Stimulated activated CD4-positive, alpha-beta T cell treated with anti-CD3 and anti-CD28 coated beads, Interleukin-4, amount 100 ng/mL, for 1 hour (primary cell): ENCODE measurements at regions not wholly inside any gene's neighbourhood (a gene's known extent, or its start where the extent isn't known, plus 50 kb on each side); places are given as distances from the start of the nearest gene placed in this dataset.

ENCODE experiments used
- DNase-seq: peaks from one replicate; pipeline ENCODE4 v3.0.0-alpha.2; 2020

DNA sequence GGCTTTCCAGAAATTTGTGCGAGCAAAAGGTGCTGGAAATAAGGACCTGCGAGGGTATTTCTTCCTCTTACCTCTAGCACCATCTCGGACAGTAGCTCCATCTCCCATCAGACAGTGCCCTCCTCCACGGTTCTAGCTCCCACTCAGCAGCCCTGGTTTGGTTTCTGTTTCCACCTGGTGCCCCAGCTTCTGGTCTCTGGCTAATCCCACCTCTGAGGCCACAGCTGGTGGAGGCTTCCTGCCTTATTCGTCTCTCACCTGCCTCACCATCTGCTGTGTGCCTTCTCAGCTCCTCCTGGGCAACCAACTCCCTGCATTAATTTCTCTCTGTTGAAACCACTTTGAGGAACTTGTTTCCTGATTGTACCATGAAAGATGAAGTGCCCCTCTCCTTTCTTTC is 162.4 kb upstream of the CDYL start:
- no peak for DNase-seq

DNA sequence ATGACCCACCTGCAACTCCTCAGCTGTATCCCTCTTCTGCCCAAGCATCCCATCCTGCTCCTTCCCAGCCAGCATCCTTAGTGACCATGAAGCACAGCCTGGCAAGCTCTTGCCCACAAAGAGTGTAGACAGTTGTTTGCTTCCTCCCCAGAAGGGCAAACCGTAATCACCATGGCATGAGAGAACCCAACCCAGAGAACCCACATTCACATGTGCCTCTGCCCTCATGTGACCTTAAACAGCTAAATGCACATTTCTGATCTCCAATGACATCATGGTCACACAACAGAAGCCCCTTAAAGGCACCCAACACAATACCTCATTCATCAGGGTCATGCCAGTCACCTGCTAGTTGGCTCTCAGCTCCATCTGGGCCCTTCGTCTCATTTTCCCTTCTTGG is 162.8 kb upstream of the CDYL start:
- DNase-seq, result no peak

DNA sequence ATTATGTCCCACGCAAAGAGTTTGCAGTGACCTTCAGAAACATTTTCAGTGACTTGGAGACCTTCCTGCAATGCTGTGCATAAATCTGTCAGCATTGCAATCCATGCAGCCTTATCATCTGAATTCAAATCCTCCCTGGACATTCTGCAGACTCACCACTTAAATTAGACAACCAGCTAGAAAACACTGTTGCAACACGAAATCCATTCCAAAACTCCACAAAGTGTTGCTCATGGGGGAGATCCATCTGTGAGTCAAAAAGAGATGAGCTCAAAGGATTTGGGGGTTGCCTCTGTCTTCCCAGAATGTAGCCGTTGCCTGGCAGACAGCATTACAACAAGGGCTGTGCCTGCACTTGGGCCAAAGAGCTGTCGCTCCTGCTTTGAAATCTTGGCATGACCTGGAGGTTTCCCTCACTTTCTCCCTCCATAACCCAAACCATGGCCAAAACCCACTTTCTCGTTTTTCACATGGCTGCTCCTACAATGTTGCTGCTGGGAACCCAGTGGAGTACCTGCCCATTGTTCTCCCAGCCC is 163.5 kb upstream of the CDYL start:
- DNase-seq, result no peak

DNA sequence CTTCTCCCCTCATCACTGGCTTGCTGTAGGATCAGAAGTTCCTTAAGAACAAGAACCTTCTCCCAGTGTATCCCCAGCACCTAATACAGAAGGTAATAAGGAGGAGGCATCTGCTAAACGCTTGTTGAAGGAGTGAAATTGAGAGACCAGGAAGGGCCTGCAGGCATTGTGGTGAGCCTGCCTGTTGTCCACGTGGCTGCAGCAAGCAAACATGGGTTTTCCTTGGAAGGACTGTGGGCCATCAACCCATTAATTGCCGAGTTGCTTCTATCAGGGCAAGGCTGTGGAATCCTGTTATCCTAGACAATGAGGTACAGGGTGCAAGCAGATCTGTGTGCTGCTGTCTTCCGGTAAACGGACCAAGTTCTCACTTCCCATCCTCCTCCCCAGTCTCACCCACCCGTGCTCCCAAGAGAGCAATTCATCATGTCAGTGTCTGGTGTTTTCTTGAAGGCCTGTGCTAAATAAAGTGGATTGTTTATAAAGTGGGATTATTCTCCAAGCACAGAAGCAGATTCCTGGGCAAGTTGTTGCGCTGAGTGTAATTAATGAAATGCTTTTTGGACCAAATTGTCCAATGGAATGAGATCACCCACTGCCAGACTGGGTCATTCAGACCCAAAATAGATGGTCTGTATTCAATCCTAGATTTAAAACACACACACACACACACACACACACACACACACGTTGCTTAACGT is 164.6 kb upstream of the CDYL start:
- no peak for DNase-seq

DNA sequence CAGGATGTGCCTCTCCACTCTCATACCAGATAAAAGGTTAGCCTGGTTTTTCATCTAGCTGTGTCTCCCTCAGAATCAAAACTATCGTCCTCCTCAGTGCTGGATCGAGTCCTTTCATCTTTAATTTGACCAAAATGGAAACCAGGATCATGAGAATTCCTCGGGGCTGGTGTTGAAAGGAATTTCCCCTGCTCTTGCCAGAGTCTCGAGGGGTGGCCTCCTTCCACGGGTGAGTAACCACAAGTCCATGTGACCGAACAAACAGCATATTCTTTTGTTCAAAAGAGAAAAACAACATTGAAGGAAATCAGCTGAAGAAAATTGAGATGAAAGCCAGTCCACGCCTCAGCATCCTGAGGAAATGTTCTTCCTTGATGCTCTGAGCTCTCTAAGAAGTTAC is 165.9 kb upstream of the CDYL start:
- no peak for DNase-seq

DNA sequence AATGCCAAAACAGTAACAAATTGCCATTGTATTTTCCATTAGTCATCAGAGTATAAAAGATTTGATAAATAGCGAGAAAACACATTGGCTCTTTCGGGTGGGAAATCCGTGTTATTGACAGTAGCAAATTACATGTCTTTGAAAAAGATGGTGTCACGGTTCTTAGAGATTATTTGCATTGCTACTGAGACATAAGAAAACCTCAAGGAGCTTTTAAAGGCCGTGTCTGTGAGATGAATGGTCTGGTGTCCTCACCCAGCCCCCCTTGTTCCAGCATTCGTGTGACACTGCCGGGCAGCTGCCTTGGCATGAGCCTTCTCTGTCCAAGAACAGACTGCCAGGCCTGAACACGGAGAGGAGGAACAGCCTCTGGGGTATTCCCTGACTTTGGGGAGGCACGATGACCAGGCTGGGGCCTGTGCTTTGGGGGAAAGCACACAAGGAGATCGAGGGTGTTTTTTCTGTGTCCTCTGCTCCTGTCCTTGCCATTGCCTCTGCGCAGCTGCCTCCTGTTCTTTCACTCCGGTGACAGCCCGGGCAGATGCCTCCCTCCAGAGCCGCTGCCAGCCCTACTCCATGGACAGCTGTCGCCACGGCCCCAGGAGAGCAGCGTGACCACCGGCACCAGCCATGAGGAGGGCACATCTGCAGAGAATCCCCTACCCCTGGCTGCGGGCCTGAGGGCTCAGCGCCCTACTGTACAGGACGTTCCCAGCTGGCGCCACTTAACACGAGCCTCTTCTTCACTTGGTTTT is 167.7 kb upstream of the CDYL start:
- no peak for DNase-seq

DNA sequence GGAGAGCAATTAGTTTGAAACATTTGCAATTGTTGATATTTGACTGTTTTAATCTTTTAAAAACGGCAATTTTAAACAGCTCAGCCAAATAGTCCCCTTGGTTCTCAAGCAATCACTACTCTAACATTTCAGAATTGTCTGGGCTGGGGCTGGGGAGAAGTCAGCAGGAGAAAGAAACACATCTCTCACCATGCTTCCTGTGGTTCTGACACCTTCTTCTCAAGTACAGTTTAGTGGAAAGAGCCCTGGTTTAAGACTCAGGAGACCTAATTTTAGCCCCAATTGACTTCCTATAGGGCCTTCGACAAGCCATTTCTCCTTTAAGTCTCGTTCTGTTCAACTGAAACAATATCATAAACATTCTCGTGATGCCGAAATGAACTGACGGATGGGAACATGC is 168.4 kb upstream of the CDYL start:
- DNase-seq, result no peak

DNA sequence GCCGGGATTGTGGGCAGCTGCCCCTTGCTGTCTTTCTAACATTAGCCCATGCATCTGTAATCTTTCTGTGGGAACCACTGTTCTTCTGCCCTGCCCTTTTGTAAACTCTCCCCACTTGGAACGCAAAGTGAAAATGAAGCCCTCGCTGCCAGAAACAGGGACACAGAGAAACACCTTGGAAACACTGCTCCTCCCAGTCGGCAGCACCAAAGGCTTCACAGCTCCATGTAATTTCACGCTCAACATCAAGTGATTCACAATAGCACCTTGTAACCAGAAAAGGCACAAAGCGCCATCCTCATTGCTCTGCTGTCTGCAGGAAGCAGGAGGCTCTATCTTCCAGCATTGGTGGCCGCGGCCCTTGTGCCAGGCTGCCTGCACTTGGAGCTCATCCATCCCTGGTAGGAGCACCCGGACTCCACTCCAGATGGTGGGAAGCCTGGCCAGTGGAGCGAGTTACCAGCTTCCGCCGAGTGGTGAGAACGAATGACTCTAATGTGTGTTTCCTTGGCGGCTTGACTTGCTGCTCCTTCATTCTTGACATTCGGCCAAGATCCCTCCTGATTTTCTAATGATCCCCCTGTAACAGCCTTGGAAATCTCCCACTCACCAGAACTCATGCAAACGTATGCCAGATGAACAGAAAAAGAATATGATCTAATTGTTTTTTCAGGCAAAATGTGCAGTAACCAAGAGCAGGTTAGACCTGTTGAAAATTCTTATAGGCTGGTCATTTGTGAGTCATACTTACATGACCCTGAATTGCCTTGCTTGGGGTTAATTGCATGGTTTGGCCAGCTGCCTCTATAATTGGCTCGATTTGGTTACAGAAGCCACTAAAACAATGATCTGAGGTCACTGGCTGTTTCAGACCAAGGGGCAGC is 169.1 kb upstream of the CDYL start:
- no peak for DNase-seq

DNA sequence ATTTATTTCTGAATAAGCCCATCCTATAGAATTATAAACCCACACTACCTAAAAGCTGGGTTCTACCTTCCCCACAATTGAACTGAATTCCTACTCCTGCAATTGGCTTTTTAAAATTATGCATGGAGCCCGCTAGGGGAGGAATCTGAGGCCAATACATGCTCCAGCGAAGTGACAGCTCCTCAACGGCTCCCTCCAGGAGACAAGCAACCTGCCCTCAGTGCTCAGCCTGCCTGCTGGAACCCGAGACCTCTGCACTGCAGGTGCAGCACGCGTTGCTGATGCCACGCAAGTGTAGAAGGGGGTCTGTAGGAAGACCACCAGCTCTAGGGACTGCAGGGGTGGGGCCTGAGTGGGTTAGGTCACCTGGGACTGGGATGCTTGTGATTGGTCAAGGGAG is 170.2 kb upstream of the CDYL start:
- DNase-seq, result no peak

DNA sequence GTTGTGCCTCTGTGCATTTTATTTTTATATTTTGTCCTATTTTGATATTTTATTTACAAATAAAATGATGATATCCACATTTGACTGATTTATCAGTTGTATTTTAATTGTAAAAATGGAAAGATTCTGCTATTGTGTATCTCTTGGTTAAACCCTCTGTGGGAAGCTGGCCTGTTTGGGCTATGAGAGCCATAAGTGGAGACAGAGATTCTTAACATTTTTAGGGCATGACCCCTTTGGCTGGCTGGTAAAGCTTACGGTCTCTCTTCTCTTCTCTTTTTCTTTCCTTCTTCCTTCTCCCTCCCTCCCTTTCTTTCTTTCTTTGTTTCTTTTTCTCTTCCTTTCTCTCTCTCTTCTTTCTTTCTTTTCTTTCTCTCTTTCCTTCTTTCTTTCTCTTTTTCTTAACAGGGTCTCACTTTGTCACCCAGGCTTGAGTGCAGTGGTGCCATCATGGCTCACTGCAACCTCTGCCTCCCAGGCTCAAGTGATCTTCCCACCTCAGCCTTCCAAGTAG is 172.3 kb upstream of the CDYL start:
- DNase-seq, result no peak

DNA sequence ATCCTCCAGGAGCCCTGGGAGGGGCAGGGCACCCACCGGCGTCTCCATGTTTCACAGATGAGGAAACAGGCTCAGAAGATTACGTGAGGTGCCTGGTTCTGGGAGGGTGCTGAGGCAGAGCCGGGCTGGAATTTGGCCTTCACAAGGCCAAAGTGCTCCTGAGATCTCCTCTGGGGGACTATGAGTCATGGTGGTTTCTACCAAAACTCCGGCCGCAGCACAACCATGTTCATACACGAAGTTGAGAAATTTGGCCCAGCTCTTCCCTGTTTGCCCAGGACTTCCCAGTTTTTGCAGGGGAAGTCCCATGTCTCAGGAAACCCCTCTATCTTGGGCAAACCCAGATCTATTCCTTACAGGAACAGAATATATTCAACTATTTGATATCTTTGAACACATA is 172.9 kb upstream of the CDYL start:
- no peak for DNase-seq

DNA sequence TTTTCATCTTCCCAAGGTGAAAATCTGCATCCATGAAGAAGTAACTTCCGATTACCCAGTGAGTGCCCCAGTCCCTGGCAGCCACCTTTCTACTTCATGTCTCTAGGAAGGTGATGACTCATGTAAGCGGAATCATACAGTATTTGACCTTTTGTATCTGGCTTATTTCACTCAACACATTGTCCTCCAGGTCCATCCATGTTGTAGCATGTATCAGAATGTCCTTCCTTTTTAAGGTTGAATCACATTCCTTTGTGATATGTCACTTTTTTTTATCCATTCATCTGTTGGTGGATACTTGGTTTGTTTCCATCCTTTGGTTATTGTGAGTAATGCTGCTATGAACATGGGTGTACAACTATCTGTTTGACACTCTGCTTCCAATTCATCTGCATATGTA is 176.3 kb upstream of the CDYL start:
- no peak for DNase-seq

DNA sequence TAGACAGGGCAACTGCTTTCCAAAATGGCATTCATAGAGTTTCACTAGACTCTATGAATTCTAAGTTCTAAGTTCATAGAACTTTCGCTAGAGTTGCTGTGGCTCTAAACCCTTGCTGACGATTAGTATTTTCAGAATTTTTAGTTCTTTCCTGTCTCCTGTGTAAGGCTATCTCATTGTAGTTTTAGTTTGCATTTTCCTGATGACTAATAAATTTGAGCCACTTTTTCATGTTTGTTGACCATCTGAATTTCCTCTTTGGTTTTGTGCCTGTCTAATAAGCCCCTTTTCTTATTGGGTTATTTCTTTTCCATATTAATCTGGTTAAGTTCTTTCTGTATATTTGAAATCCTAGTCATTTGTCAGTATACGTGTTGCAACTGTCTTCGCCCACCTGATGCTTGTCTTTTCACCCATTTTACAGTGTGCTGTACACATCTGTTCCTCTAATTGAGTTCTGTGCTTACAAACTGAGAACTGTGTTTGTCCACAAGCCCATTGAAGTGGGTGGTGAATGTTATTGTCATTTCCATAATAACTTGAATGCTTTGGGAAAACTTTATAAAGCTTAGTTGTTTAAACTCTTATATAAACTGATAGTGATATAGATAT is 177.7 kb upstream of the CDYL start:
- DNase-seq, result no peak

DNA sequence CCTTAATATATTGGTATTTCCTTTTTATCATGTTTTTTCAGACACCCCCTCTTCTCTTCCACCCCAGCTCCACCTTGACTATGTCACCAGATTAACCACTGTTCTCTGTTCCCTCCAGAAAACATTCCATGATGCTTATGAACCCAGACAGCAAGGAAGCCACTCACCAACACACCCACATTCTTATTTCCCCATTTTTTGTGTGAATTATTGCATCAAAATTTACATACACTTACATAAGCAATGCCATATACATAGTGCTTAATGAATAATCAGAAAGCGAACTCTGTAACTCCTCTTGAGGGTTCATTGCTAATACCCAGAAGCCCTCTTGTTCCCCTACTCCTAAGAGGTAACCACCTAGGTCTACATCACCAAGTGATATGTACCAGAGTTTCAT is 182.3 kb upstream of the CDYL start:
- DNase-seq, result no peak

DNA sequence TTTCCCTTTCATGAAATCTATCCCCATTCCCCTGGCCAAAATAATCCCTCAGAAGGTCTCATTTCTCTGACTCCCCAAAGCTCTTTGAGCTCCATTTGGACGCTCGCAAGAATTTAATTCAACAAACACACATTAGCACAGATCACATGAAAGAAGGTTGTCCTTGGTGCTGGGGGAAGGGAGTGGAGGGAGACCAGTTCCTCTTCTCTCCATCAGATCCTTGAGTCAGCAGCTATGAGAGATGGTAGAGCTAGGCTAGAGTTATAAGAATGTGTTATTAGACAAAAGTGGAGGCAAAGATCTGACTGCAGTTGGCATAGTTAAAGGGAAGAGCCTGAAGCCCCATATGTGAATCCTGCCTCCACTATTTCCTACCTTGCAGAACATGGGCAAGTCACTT is 184.2 kb upstream of the CDYL start:
- DNase-seq, result no peak

DNA sequence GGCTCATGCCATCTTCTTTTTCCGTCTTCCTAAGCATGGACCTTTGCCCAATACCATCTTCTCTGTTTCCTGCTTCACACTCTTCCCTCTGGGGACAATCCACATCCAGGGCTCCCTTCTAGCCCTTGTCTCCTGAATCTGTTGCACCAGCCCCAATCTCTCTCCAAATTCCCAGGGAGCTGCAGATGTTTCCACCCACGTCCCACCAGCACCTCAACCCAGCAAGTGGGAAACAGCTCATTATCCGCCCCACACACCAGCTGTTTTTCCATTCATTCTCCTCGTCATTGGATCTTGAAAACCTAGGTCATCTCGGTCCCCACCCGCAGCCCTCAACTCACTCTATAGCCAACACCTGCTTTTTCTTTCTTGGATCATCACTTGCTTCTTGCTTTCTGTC is 185.0 kb upstream of the CDYL start:
- DNase-seq, result no peak

DNA sequence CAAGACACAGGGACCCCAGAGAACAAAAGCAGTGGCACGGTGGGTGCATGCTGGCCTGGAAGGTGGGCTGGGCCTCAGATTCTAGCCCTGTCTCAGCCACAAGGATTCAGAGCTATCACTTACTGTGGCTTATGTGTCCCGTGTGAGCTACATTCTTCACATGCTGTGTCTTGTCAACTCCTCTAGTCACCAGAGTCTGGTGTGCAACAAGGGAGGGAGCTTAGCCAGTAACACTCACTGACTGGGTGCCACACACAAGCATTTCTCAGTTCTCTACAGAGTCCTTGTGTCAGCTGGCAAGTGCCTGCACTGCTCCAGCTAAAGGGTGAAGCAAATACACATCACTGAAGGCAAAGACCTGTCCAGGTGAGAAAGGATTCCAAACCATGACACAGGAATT is 186.9 kb upstream of the CDYL start:
- no peak for DNase-seq

DNA sequence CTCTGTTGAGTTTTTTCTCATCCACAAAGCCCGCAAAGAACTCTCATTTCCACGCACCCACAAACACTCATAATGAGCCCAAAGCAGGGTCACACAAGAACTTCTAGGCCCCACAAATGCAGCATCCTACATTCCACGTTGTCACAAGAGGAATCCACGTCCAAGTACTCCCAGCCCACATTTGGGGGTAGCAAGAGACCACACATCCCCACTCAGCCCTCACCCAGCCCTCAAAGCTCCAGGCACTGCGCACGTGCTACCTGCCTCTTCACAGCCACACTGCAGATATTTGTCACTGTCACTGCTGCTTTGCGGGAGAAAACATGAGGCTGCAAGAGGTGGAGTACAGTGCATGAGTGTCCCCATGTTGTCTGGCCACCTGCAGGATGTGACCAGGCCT is 187.6 kb upstream of the CDYL start:
- no peak for DNase-seq

DNA sequence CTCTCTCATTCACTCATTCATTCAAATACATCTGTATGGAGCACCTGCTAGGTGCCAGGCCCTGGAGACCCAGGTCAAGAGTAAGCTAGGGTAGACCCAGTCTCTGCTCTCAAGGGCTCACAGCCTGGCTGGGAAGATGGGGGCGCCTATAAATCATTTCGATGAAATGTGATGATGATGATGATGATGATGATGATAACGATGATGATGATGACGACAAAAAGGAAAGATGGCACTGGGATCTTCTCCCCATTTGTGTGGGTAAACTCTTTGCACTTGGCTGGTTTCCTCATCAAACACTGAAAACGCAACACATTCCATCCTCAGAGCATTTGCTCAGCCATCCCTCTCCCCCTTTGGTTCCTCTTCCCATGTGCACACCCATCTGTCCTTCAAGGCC is 188.0 kb upstream of the CDYL start:
- no peak for DNase-seq

DNA sequence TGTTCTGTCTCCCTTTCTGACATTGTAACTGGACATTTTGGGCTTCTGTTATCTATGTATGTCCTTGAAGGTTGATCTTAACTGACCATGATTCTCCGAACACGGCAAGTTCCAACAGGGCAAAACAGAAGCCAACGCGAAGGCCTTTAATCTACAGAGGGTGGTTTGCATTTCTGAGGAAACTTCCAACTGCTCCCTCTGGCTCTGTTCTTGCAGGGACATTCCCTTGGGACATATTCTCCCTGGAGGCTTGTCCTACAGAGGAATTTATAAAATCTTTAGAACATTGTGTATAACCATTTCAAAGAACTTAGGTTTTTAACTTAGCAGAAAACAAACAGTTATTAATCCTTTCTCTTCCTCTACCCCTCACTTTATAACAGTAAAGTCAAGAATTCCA is 189.0 kb upstream of the CDYL start:
- no peak for DNase-seq

DNA sequence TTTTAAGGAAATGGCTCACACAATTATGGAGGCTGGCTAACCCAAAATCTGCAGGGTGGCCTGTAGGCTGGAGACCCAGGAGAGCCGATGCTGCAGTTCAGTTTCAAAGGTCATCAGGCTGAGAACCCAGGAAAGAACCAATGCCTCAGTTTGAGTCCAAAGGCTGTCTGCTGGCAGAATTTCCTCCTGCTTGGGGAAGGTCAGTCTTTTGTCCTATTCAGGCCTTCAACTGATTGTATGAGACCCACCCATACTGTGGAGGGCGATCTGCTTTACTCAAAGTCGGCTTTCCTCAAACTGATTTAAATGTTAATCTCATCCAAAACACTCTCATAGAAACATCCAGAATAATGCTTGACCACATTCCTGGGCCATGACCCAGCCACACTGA is 189.7 kb upstream of the CDYL start:
- no peak for DNase-seq

DNA sequence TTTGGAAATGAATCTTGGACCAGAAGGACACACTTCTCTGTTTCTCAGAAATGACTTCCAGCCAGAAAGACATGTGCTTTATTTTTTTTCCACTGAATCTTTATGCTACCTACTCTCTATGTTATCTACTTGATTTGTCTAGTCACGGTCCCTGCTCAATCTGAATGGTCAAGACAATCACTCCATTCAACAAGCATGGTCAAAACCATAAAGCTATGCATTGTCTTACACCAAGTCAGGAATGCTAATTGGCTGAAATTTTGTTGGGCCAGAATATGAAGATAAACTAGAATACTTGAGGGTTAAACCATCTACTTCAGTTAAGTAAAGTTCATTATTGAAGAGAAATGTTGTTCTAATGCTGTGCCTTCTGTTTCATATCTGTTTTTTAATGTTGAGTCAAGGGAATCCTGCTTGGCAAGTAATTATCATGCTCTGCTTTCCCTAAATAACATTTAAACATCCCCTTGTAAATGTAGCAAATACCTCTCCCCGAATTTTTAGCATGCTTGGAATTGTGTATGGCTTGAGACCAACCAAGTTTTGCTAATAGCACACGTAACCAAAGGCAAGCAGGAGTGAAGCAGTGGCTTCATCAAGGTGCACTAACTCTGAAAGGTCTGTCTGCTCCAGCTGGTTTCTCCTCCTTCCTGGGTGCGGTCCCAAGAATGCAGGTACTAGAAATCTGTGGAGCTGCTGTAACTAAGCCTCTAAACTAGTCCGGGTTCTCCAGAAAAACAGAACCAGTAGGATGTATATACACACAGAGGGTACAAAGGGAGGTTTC is 190.3 kb upstream of the CDYL start:
- DNase-seq, result no peak
